Astrocyte (in vitro differentiated cells and primary cell): ENCODE measurements at regions not wholly inside any gene's neighbourhood (a gene's known extent, or its start where the extent isn't known, plus 50 kb on each side); places are given as distances from the start of the nearest gene placed in this dataset.

ENCODE experiments used
- EZH2 ChIP-seq: IDR thresholded peaks from 2 replicates; pipeline ENCODE4 v1.6.1; 2012; ENCODE audit warnings: mild to moderate bottlenecking, low read length, inconsistent platforms; ENCODE audit not compliant: insufficient read depth
- TF ChIP-seq, protein P1 (sequence below): IDR thresholded peaks from 2 replicates; pipeline ENCODE4 v1.5.1; 2011; ENCODE audit warnings: low read depth, mild to moderate bottlenecking, inconsistent platforms, low read length, moderate library complexity; ENCODE audit not compliant: insufficient read depth

DNA sequence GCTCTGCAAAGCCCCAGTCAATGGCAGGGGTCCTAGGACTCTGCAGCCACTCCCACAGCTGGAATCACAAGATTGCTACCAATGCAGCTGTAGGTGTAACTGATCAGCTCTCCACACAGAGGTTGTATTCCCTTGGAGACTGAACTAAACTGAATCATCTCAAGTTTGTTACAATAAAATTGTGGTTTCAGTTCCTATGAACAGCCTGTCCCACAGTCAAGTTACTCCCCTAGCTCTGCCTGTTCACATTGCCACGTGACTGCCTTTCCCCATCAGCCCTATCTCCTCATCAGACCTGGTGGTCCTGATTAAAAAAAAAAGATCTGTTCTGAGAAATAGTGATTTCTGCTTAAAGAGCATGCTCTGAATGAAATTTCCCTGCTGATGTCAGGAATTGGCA, 287.9 kb upstream of the NBEA start:
- TF ChIP-seq, protein P1, sequence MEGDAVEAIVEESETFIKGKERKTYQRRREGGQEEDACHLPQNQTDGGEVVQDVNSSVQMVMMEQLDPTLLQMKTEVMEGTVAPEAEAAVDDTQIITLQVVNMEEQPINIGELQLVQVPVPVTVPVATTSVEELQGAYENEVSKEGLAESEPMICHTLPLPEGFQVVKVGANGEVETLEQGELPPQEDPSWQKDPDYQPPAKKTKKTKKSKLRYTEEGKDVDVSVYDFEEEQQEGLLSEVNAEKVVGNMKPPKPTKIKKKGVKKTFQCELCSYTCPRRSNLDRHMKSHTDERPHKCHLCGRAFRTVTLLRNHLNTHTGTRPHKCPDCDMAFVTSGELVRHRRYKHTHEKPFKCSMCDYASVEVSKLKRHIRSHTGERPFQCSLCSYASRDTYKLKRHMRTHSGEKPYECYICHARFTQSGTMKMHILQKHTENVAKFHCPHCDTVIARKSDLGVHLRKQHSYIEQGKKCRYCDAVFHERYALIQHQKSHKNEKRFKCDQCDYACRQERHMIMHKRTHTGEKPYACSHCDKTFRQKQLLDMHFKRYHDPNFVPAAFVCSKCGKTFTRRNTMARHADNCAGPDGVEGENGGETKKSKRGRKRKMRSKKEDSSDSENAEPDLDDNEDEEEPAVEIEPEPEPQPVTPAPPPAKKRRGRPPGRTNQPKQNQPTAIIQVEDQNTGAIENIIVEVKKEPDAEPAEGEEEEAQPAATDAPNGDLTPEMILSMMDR = no peak
- no peak for TF ChIP-seq EZH2
